Endothelial cell of umbilical vein (primary cell): ENCODE measurements at regions not wholly inside any gene's neighbourhood (a gene's known extent, or its start where the extent isn't known, plus 50 kb on each side); places are given as distances from the start of the nearest gene placed in this dataset.

Source experiments
- BruUV-seq: library from RNA; stranded (reverse); fragments of 400-500 nt; replicated peaks from 2 replicates; lab custom pipeline; 2021; lab: Mats Ljungman, UMichigan
- CTCF ChIA-PET: fragments of 300-600, 350-600 bp; sonication (Branson Sonifier 250); formaldehyde crosslinking; loops from one replicate; lab custom pipeline; 2021; ENCODE audit warnings: antibody characterized with exemption, inconsistent platforms; lab: Charles Lee
- POLR2A ChIA-PET: fragments of 300-600, 350-600 bp; sonication (Branson Sonifier 250); formaldehyde crosslinking; loops from one replicate; lab custom pipeline; 2021; ENCODE audit warnings: antibody characterized with exemption, inconsistent platforms; lab: Charles Lee
- DNase-seq: peaks from one replicate; pipeline ENCODE4 v3.0.0-alpha.2; 2011; ENCODE audit warnings: low read depth, low spot score
- FAIRE-seq: peaks from 2 replicates; lab custom pipeline; 2011; peaks lifted over from hg19 to GRCh38; lab: Jason Lieb, UNC
- H2AFZ ChIP-seq: 2 replicates; pipeline ENCODE4 v1.6.0; 2012; ENCODE audit warnings: low read depth, low read length, control low read depth, inconsistent platforms
- H3K27ac ChIP-seq: 2 replicates; pipeline ENCODE4 v1.5.1; 2011; ENCODE audit warnings: low read depth, mild to moderate bottlenecking, control low read depth, low read length, moderate library complexity; ENCODE audit not compliant: insufficient read depth
- H3K27me3 ChIP-seq, 2 experiments: 2 replicates each; pipeline versions ENCODE4 v1.6.0 to v1.6.1; 2011; ENCODE audit warnings: low read length in 2 of 2, mixed read lengths in 1 of 2; ENCODE audit not compliant: control insufficient read depth in 2 of 2, insufficient read depth in 2 of 2
- H3K36me3 ChIP-seq, 2 experiments: 2 replicates in 1 of 2; 3 replicates in 1 of 2; pipeline ENCODE4 v1.5.1; 2011; ENCODE audit warnings: low read length in 2 of 2, mild to moderate bottlenecking in 1 of 2, moderate library complexity in 1 of 2; ENCODE audit not compliant: control insufficient read depth in 2 of 2, insufficient read depth in 2 of 2; ENCODE audit errors: extremely low read depth in 1 of 2
- H3K4me1 ChIP-seq: 3 replicates; pipeline ENCODE4 v1.5.1; 2011; ENCODE audit warnings: mild to moderate bottlenecking, low read length; ENCODE audit not compliant: control insufficient read depth, insufficient read depth; ENCODE audit errors: extremely low read depth
- H3K4me2 ChIP-seq: 2 replicates; pipeline ENCODE4 v1.6.1; 2011; ENCODE audit warnings: low read length, control low read depth, mixed read lengths; ENCODE audit not compliant: insufficient read depth
- H3K4me3 ChIP-seq, 3 experiments: fragments of 200-600 bp in 1 of 3; sonication (generic), shearing (Covaris generic) in 1 of 3; replicated peaks in 1 of 3; 2 replicates each; pipeline ENCODE4 v1.5.1; 2011 to 2016; ENCODE audit warnings: control low read depth in 3 of 3, low read length in 3 of 3, mild to moderate bottlenecking in 2 of 3, inconsistent platforms in 1 of 3, low read depth in 1 of 3, moderate library complexity in 1 of 3; ENCODE audit not compliant: insufficient read depth in 1 of 3
- H3K79me2 ChIP-seq: 2 replicates; pipeline ENCODE4 v1.6.0; 2012; ENCODE audit warnings: low read length, inconsistent platforms; ENCODE audit not compliant: control insufficient read depth, insufficient read depth
- H3K9ac ChIP-seq: replicated peaks from 2 replicates; pipeline ENCODE3; 2011; ENCODE audit warnings: low read length, control low read depth; ENCODE audit not compliant: insufficient read depth; ENCODE audit errors: extremely low read depth
- H3K9me1 ChIP-seq: replicated peaks from 3 replicates; pipeline ENCODE4 v1.6.0; 2011; ENCODE audit warnings: mild to moderate bottlenecking, low read length; ENCODE audit not compliant: control insufficient read depth, insufficient read depth; ENCODE audit errors: extremely low read depth
- H3K9me3 ChIP-seq: replicated peaks from 2 replicates; pipeline ENCODE4 v1.5.1; 2012; ENCODE audit warnings: low read length, inconsistent platforms; ENCODE audit not compliant: control insufficient read depth, insufficient read depth
- H4K20me1 ChIP-seq: replicated peaks from 2 replicates; pipeline ENCODE3; 2011; ENCODE audit warnings: mild to moderate bottlenecking, low read length; ENCODE audit not compliant: control insufficient read depth, insufficient read depth; ENCODE audit errors: extremely low read depth
- CTCF ChIP-seq, 2 donors: IDR thresholded peaks; 1 replicate in 1 of 2; 2 replicates in 1 of 2; pipeline ENCODE4 v1.5.1; 2011; ENCODE audit warnings: low read length in 2 of 2, mild to moderate bottlenecking in 2 of 2, moderate library complexity in 2 of 2, control low read depth in 1 of 2, inconsistent platforms in 1 of 2, low read depth in 1 of 2; ENCODE audit not compliant: insufficient read depth in 1 of 2; ENCODE audit errors: extremely low read depth in 1 of 2
- EZH2 ChIP-seq: IDR thresholded peaks from 2 replicates; pipeline ENCODE4 v1.6.1; 2012; ENCODE audit warnings: borderline replicate concordance, low read depth, mild to moderate bottlenecking, moderate library complexity, low read length, inconsistent platforms; ENCODE audit not compliant: severe bottlenecking
- FOS ChIP-seq: IDR thresholded peaks from 2 replicates; pipeline ENCODE4 v1.6.1; 2011; ENCODE audit warnings: mild to moderate bottlenecking, low read length, moderate library complexity, borderline replicate concordance; ENCODE audit not compliant: insufficient read depth
- GATA2 ChIP-seq: IDR thresholded peaks from 2 replicates; pipeline ENCODE4 v1.7.0; 2011; ENCODE audit warnings: low read depth, mild to moderate bottlenecking, moderate library complexity, mixed read lengths, low read length; ENCODE audit not compliant: insufficient read length, insufficient read depth
- JUN ChIP-seq: IDR thresholded peaks from 2 replicates; pipeline ENCODE4 v1.6.1; 2011; ENCODE audit warnings: borderline replicate concordance, low read depth; ENCODE audit not compliant: insufficient read length, insufficient read depth
- MYC ChIP-seq: IDR thresholded peaks from one replicate; pipeline ENCODE4 v1.6.1; 2011; ENCODE audit warnings: mild to moderate bottlenecking, low read depth, low read length
- POLR2A ChIP-seq: IDR thresholded peaks from 2 replicates; pipeline ENCODE4 v1.6.1; 2012; ENCODE audit warnings: low read depth, mild to moderate bottlenecking, control low read depth, low read length
- POLR2AphosphoS5 ChIP-seq: IDR thresholded peaks from 2 replicates; pipeline ENCODE4 v1.6.1; 2012; ENCODE audit warnings: low read depth, mild to moderate bottlenecking, control low read depth, low read length, moderate library complexity; ENCODE audit not compliant: insufficient read depth
- dilution Hi-C: fragments of 300-500 bp; cut with MboI; formaldehyde crosslinking; loops from one replicate; pipeline ENCODE4 v1.15.0; 2019; ENCODE audit warnings: low sequenced_read_pairs; ENCODE audit not compliant: extremely low pct_ligation_motif_present
- intact Hi-C: fragments of 100-400 bp; cut with micrococcal nuclease; formaldehyde crosslinking; loops from one replicate; pipeline ENCODE4 v1.10.0; 2022
- TF ChIP-seq, protein P1 (sequence below): IDR thresholded peaks from 2 replicates; pipeline ENCODE4 v1.6.1; 2011; ENCODE audit not compliant: insufficient read depth, insufficient read length

DNA sequence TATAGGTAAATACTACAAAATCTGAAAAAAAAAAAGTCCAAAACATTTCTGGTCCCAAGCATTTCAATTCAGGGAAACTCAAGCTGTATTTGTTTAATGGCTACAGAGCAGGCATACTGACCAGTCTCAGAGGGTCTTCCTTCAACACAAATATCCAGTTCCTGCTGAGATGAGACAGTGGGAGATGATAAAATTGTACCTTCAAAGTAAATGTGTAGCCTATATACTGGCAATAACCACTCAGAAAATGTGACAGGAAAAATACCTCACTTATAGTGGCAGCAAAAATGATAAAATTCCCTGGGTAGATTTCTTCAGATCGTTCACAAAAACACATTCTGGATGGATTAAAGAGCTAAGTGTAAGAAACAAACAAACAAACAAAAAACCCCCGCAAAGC, 102.0 kb upstream of the FUT8 start:
- CTCF ChIA-PET: interaction anchor here (1.4 to 2.4 kb wide), 2 partner anchors 9 to 11 kb away, joined by 4 to 10 read pairs; no protein-coding TSS in a partner anchor
- intact Hi-C loops: no loop called here

More for the DNA sequence above, 102.0 kb upstream of the FUT8 start:
- H2AFZ ChIP-seq: no peak overlapping the region
- no peak overlapping the region for H3K27ac ChIP-seq
- dilution Hi-C loops: no loop called here
- no TSS peak for BruUV-seq
- H3K4me2 ChIP-seq: no peak overlapping the region
- no peaks in the 10 kb centered on the region for H3K36me3 ChIP-seq
- H4K20me1 ChIP-seq: no peaks in the 10 kb centered on the region
- no peak overlapping the region for H3K4me3 ChIP-seq
- no peak for FAIRE-seq
- POLR2A ChIA-PET: no interaction called here
- TF ChIP-seq, protein P1, sequence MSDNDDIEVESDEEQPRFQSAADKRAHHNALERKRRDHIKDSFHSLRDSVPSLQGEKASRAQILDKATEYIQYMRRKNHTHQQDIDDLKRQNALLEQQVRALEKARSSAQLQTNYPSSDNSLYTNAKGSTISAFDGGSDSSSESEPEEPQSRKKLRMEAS: no peak
- TF ChIP-seq CTCF (IDR thresholded peaks at IDR 0.05; ENCODE audit: extremely low read depth in 1 of 2, insufficient read depth in 1 of 2, low read depth in 1 of 2, low read length in 2 of 2): no peak
- TF ChIP-seq EZH2: no peak
- no peak for TF ChIP-seq MYC
- TF ChIP-seq JUN: no peak
- TF ChIP-seq FOS: no peak
- TF ChIP-seq GATA2: no peak
- TF ChIP-seq POLR2A: no peak
- no peak for TF ChIP-seq POLR2AphosphoS5
- H3K9me1 ChIP-seq: no peaks in the 10 kb centered on the region
- H3K27me3 ChIP-seq: no peaks in the 10 kb centered on the region
- no peaks in the 10 kb centered on the region for H3K9me3 ChIP-seq
- DNase-seq: no peak
- no peak overlapping the region for H3K9ac ChIP-seq
- H3K79me2 ChIP-seq: no peaks in the 10 kb centered on the region
- no peaks in the 10 kb centered on the region for H3K4me1 ChIP-seq
